ENCODE measurements at regions not wholly inside any gene's neighbourhood (a gene's known extent, or its start where the extent isn't known, plus 50 kb on each side); places are given as distances from the start of the nearest gene placed in this dataset.

- Histone ChIP-seq H3K27me3 (ENCODE audit: control insufficient read depth, insufficient read depth, low read length) (no peaks in the 10 kb centered on the region), H3K27ac (ENCODE audit: insufficient read depth, low read length) (no peak overlapping the region), H3K4me3 (replicated peaks in 1 of 4; ENCODE audit: control extremely low read depth in 1 of 4, insufficient read depth in 1 of 4, low read depth in 3 of 4, low read length in 4 of 4) (no peak overlapping the region), H3K4me2 (ENCODE audit: extremely low read depth, insufficient read depth, low read length) (no peak overlapping the region), H3K4me1 (ENCODE audit: control insufficient read depth, extremely low read depth, insufficient read depth, low read length) (no peaks in the 10 kb centered on the region), H3K79me2 (ENCODE audit: control insufficient read depth, insufficient read depth, low read length) (no peaks in the 10 kb centered on the region), H3K9me3 (ENCODE audit: control insufficient read depth, insufficient read depth, low read depth, low read length) (no peaks in the 10 kb centered on the region), H2AFZ (ENCODE audit: low read length) (no peak overlapping the region), H4K20me1 (ENCODE audit: control insufficient read depth, extremely low read depth, insufficient read depth, low read length) (no peaks in the 10 kb centered on the region), H3K36me3 (ENCODE audit: control insufficient read depth, insufficient read depth, low read length) (no peaks in the 10 kb centered on the region), H3K9ac (ENCODE audit: insufficient read depth, low read length) (no peak overlapping the region)
- TF ChIP-seq EZH2 (IDR thresholded peaks at IDR 0.05; ENCODE audit: low read length, missing control alignments) (no peak), CTCF (conservative IDR thresholded peaks at IDR 0.05 in 1 of 2, IDR thresholded peaks at IDR 0.05 in 1 of 2; ENCODE audit: low read depth in 1 of 2, low read length in 2 of 2) (no peak)
- DNase-seq (ENCODE audit: low read depth in 2 of 2) = peak in 1 of 2 donors; percentile 21
These were observed 250.5 kb upstream of the PKN2 start for GRCh38 chr1:88433556-88433955.

- H4K20me1 ChIP-seq (ENCODE audit: control insufficient read depth, extremely low read depth, insufficient read depth, low read length) = no peaks in the 10 kb centered on the region
- H3K4me1 ChIP-seq (ENCODE audit: control insufficient read depth, extremely low read depth, insufficient read depth, low read length) = no peaks in the 10 kb centered on the region
- H3K36me3 ChIP-seq (ENCODE audit: control insufficient read depth, insufficient read depth, low read length) = no peaks in the 10 kb centered on the region
- no peak overlapping the region for H2AFZ ChIP-seq (ENCODE audit: low read length)
- no peak overlapping the region for H3K27ac ChIP-seq (ENCODE audit: insufficient read depth, low read length)
- no peak overlapping the region for H3K4me3 ChIP-seq (replicated peaks in 1 of 4; ENCODE audit: control extremely low read depth in 1 of 4, insufficient read depth in 1 of 4, low read depth in 3 of 4, low read length in 4 of 4)
- no peak for DNase-seq (ENCODE audit: low read depth in 2 of 2)
- no peak overlapping the region for H3K9ac ChIP-seq (ENCODE audit: insufficient read depth, low read length)
- no peaks in the 10 kb centered on the region for H3K27me3 ChIP-seq (ENCODE audit: control insufficient read depth, insufficient read depth, low read length)
- H3K79me2 ChIP-seq (ENCODE audit: control insufficient read depth, insufficient read depth, low read length) = no peaks in the 10 kb centered on the region
- no peak overlapping the region for H3K4me2 ChIP-seq (ENCODE audit: extremely low read depth, insufficient read depth, low read length)
- H3K9me3 ChIP-seq (ENCODE audit: control insufficient read depth, insufficient read depth, low read depth, low read length) = no peaks in the 10 kb centered on the region
- TF ChIP-seq CTCF (conservative IDR thresholded peaks at IDR 0.05 in 1 of 2, IDR thresholded peaks at IDR 0.05 in 1 of 2; ENCODE audit: low read depth in 1 of 2, low read length in 2 of 2) (no peak), EZH2 (IDR thresholded peaks at IDR 0.05; ENCODE audit: low read length, missing control alignments) (no peak)
These were observed 249.2 kb upstream of the PKN2 start for GRCh38 chr1:88434836-88435235.

GRCh38 chr1:88441022-88441421 lies 243.1 kb upstream of the PKN2 start:
- no peaks in the 10 kb centered on the region for H3K36me3 ChIP-seq (ENCODE audit: control insufficient read depth, insufficient read depth, low read length)
- TF ChIP-seq CTCF (conservative IDR thresholded peaks at IDR 0.05 in 1 of 2, IDR thresholded peaks at IDR 0.05 in 1 of 2; ENCODE audit: low read depth in 1 of 2, low read length in 2 of 2) (no peak), EZH2 (IDR thresholded peaks at IDR 0.05; ENCODE audit: low read length, missing control alignments) (no peak)

More at GRCh38 chr1:88441022-88441421, 243.1 kb upstream of the PKN2 start:
- Histone ChIP-seq H4K20me1 (ENCODE audit: control insufficient read depth, extremely low read depth, insufficient read depth, low read length) (no peaks in the 10 kb centered on the region), H2AFZ (ENCODE audit: low read length) (no peak overlapping the region), H3K4me1 (ENCODE audit: control insufficient read depth, extremely low read depth, insufficient read depth, low read length) (no peaks in the 10 kb centered on the region), H3K9me3 (ENCODE audit: control insufficient read depth, insufficient read depth, low read depth, low read length) (no peaks in the 10 kb centered on the region), H3K4me3 (replicated peaks in 1 of 4; ENCODE audit: control extremely low read depth in 1 of 4, insufficient read depth in 1 of 4, low read depth in 3 of 4, low read length in 4 of 4) (no peak overlapping the region), H3K79me2 (ENCODE audit: control insufficient read depth, insufficient read depth, low read length) (no peaks in the 10 kb centered on the region), H3K27me3 (ENCODE audit: control insufficient read depth, insufficient read depth, low read length) (no peaks in the 10 kb centered on the region), H3K4me2 (ENCODE audit: extremely low read depth, insufficient read depth, low read length) (no peak overlapping the region), H3K27ac (ENCODE audit: insufficient read depth, low read length) (no peak overlapping the region), H3K9ac (ENCODE audit: insufficient read depth, low read length) (no peak overlapping the region)
- peak in 1 of 2 donors; percentile 39 for DNase-seq (ENCODE audit: low read depth in 2 of 2)

All from fibroblast of lung (primary cell).